ENCODE measurements at regions not wholly inside any gene's neighbourhood (a gene's known extent, or its start where the extent isn't known, plus 50 kb on each side); places are given as distances from the start of the nearest gene placed in this dataset.

- H3K79me2 ChIP-seq (ENCODE audit: control insufficient read depth, insufficient read depth, low read length) = no peaks in the 10 kb centered on the region
- DNase-seq (ENCODE audit: low read depth, low spot score) (no peak), FAIRE-seq (no peak)
- no peaks in the 10 kb centered on the region for H3K9me1 ChIP-seq (replicated peaks; ENCODE audit: control insufficient read depth, extremely low read depth, insufficient read depth, low read length)
- H3K9me3 ChIP-seq (replicated peaks; ENCODE audit: control insufficient read depth, insufficient read depth, low read length) = no peaks in the 10 kb centered on the region
- H3K36me3 ChIP-seq (ENCODE audit: control insufficient read depth in 2 of 2, extremely low read depth in 1 of 2, insufficient read depth in 2 of 2, low read length in 2 of 2) = no peaks in the 10 kb centered on the region
- no TSS peak for BruUV-seq (replicated peaks)
- intact Hi-C loops (cut with micrococcal nuclease) = loop anchor here (5.0 kb wide), 1 partner anchor 307 kb away; the partner anchor contains the start of gene SLIT2
- peak overlapping the region; percentile 46 for H3K4me2 ChIP-seq (ENCODE audit: insufficient read depth, low read length)
- H3K9ac ChIP-seq (replicated peaks; ENCODE audit: extremely low read depth, insufficient read depth, low read length) = no peak overlapping the region
- dilution Hi-C loops (cut with MboI; ENCODE audit: extremely low pct_ligation_motif_present, low sequenced_read_pairs) = no loop called here
- ChIA-PET POLR2A (no interaction called here), CTCF (interaction anchor here (1.0 to 3.0 kb wide), 4 partner anchors 11 to 303 kb away, joined by 3 to 14 read pairs (median 4); no protein-coding TSS in a partner anchor)
- H3K27ac ChIP-seq (ENCODE audit: insufficient read depth, low read depth, low read length) = peak overlapping the region; percentile 19
- H3K4me1 ChIP-seq (ENCODE audit: control insufficient read depth, extremely low read depth, insufficient read depth, low read length) = peaks cover 18% of the 10 kb centered on the region
- no peaks in the 10 kb centered on the region for H4K20me1 ChIP-seq (replicated peaks; ENCODE audit: control insufficient read depth, extremely low read depth, insufficient read depth, low read length)
- H3K4me3 ChIP-seq (replicated peaks in 1 of 3; ENCODE audit: insufficient read depth in 1 of 3, low read depth in 1 of 3, low read length in 3 of 3) = no peak overlapping the region
- H2AFZ ChIP-seq (ENCODE audit: low read depth, low read length) = peak overlapping the region; percentile 8
- no peak for TF ChIP-seq EZH2 (IDR thresholded peaks at IDR 0.05; ENCODE audit: borderline replicate concordance, low read depth, low read length, severe bottlenecking)
- TF ChIP-seq JUN (IDR thresholded peaks at IDR 0.05; ENCODE audit: borderline replicate concordance, insufficient read depth, insufficient read length, low read depth) = no peak
- no peak for TF ChIP-seq POLR2AphosphoS5 (IDR thresholded peaks at IDR 0.05; ENCODE audit: insufficient read depth, low read depth, low read length)
- TF ChIP-seq FOS (IDR thresholded peaks at IDR 0.05; ENCODE audit: borderline replicate concordance, insufficient read depth, low read length) = no peak
- TF ChIP-seq MAX (IDR thresholded peaks at IDR 0.05; ENCODE audit: insufficient read depth, insufficient read length) = no peak
- TF ChIP-seq POLR2A (IDR thresholded peaks at IDR 0.05; ENCODE audit: low read depth, low read length) = no peak
- no peak for TF ChIP-seq CTCF (IDR thresholded peaks at IDR 0.05; ENCODE audit: extremely low read depth in 1 of 2, insufficient read depth in 1 of 2, low read depth in 1 of 2, low read length in 2 of 2)
- TF ChIP-seq GATA2 (IDR thresholded peaks at IDR 0.05; ENCODE audit: insufficient read depth, insufficient read length, low read depth, low read length) = no peak
- TF ChIP-seq MYC (IDR thresholded peaks at IDR 0.05; ENCODE audit: low read depth, low read length) = no peak
- H3K27me3 ChIP-seq (ENCODE audit: control insufficient read depth in 2 of 2, insufficient read depth in 2 of 2, low read length in 2 of 2) = no peaks in the 10 kb centered on the region
These were observed 306.2 kb upstream of the SLIT2 start for GRCh38 chr4:19945501-19945900.

Measured in endothelial cell of umbilical vein (primary cell).